Right lobe of liver (tissue), 6 donors: ENCODE measurements at regions not wholly inside any gene's neighbourhood (a gene's known extent, or its start where the extent isn't known, plus 50 kb on each side); places are given as distances from the start of the nearest gene placed in this dataset.

Experiments
- ATAC-seq, 4 donors: fragments of 200-7000 bp; cut with Tn5 transposase; one replicate each; pipeline ENCODE4 v1.9.1; 2020; ENCODE audit warnings: mild to moderate bottlenecking in 4 of 4, moderate library complexity in 4 of 4
- DNase-seq, 3 donors: peaks; one replicate each; pipeline ENCODE4 v3.0.0-alpha.2; 2020
- H3K27ac ChIP-seq, 3 donors: fragments of 200-600 bp; one replicate each; pipeline ENCODE4 v1.8.0; 2022
- H3K27me3 ChIP-seq, 2 donors: fragments of 200-600 bp; one replicate each; pipeline ENCODE4 v1.8.0; 2022
- H3K36me3 ChIP-seq, 4 donors: fragments of 200-600 bp; sonication (generic) in 1 of 4; one replicate each; pipeline versions ENCODE4 v1.5.1 to v1.8.0; 2017 to 2022; ENCODE audit warnings: control low read depth in 1 of 4
- H3K4me1 ChIP-seq, 4 donors: fragments of 200-600 bp; sonication (generic) in 1 of 4; one replicate each; pipeline versions ENCODE4 v1.5.1 to v1.8.0; 2017 to 2022; ENCODE audit warnings: control low read depth in 1 of 4
- H3K4me3 ChIP-seq, 3 donors: fragments of 200-600 bp; one replicate each; pipeline ENCODE4 v1.8.0; 2022
- H3K9me3 ChIP-seq, 4 donors: fragments of 200-600 bp; sonication (generic) in 1 of 4; one replicate each; pipeline versions ENCODE4 v1.5.1 to v1.8.0; 2017 to 2022; ENCODE audit warnings: control low read depth in 1 of 4
- POLR2A ChIP-seq: fragments of 450-650 bp; IDR thresholded peaks from one replicate; pipeline ENCODE4 v1.6.1; 2017; ENCODE audit warnings: antibody characterized with exemption, mild to moderate bottlenecking
- WGBS: methylation state at CpG from one replicate; pipeline ENCODE4 v1.1.6; 2018; ENCODE audit warnings: low coverage, low lambda C conversion rate; ENCODE audit not compliant: insufficient coverage; ENCODE audit errors: missing lambda C conversion rate; 5-methylcytosine and 5-hydroxymethylcytosine counted together
- intact Hi-C, 2 donors: fragments of 100-400 bp; cut with DNase I; formaldehyde crosslinking; loops; one replicate each; pipeline versions ENCODE4 v1.11.2 to v1.14.1; 2022
- TF ChIP-seq, protein P1 (sequence below), 4 donors: fragments of 200-600 bp in 3 of 4; fragments of 450-650 bp in 1 of 4; IDR thresholded peaks; one replicate each; pipeline versions ENCODE4 v1.5.1 to v1.8.0; 2016 to 2022; ENCODE audit warnings: antibody characterized with exemption in 4 of 4, mild to moderate bottlenecking in 2 of 4
- donor health status: DM: no; HTN: yes; CAD: no.
- donor health status: DM: no; HTN: no; CAD: no.
- donor health status: DM: no; HTN: no; CAD: no.
- donor health status: DM: no; HTN: yes; CAD: no.
- donor health status: DM: no; HTN: yes; CAD: no.

DNA sequence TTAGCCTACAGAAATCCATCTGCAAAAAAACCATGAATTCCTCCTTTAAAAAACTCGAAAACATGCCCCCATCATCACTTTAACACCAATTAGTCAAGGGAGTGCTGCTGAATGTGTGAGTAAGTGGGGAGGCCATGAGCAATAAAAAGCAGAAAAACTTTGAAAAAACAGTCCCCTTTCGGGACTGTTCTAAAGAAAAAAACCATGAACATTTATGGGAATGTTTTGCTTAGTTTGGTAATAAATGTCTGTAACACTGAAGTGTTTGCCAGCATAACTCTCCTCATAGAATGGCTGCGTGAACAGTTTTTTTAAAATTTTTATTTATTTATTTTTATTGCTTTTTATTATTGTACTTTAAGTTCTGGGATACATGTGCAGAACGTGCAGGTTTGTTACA lies 99.4 kb upstream of the TARS1 start:
- DNase-seq (no peak), ATAC-seq (no peak)
- Histone ChIP-seq H3K27ac (no peak overlapping the region), H3K4me3 (no peak overlapping the region), H3K4me1 (peaks cover 0 to 6% (median 0%) of the 10 kb centered on the region in 4 donors), H3K36me3 (no peaks in the 10 kb centered on the region), H3K9me3 (no peaks in the 10 kb centered on the region), H3K27me3 (no peaks in the 10 kb centered on the region)
- no peak for TF ChIP-seq POLR2A
- TF ChIP-seq, protein P1, sequence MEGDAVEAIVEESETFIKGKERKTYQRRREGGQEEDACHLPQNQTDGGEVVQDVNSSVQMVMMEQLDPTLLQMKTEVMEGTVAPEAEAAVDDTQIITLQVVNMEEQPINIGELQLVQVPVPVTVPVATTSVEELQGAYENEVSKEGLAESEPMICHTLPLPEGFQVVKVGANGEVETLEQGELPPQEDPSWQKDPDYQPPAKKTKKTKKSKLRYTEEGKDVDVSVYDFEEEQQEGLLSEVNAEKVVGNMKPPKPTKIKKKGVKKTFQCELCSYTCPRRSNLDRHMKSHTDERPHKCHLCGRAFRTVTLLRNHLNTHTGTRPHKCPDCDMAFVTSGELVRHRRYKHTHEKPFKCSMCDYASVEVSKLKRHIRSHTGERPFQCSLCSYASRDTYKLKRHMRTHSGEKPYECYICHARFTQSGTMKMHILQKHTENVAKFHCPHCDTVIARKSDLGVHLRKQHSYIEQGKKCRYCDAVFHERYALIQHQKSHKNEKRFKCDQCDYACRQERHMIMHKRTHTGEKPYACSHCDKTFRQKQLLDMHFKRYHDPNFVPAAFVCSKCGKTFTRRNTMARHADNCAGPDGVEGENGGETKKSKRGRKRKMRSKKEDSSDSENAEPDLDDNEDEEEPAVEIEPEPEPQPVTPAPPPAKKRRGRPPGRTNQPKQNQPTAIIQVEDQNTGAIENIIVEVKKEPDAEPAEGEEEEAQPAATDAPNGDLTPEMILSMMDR (IDR thresholded peaks at IDR 0.05): no peak
- intact Hi-C loops: no loop called here
- WGBS: 81% methylated on average over 3 of the region's 4 CpGs

DNA sequence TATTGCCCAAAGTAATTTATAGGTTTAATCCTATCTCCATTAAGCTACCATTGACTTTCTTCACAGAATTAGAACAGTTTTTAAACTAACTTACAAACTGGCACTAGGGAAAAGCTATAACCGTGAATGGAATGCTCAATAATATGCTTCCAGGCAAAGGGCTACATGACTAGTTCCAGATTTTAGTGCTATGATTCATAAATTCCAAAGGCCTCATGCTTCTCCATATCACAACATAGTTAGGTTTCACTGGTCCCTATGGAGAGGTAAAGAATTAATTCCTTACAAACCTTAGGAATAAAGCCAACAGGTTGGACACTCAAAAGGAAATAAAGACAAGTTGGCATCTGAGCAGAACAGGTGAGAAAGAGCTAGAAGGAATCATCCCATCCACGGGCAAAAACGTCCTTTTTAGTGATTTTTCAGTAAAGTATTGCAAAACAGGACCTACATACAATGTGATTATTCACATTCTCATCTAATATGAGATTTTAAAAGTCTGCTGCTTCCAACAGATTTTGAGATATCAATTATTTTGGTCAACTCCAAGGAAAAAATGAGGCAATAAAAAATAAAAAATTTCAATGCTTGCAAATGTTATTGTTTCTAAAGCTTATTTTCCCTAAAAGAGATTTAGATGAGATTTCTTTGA lies 97.0 kb upstream of the TARS1 start:
- Histone ChIP-seq H3K4me3 (no peak overlapping the region), H3K4me1 (no peaks in the 10 kb centered on the region), H3K27me3 (no peaks in the 10 kb centered on the region), H3K36me3 (no peaks in the 10 kb centered on the region), H3K27ac (no peak overlapping the region), H3K9me3 (no peaks in the 10 kb centered on the region)
- DNase-seq (no peak), ATAC-seq (no peak)
- intact Hi-C loops: no loop called here
- no peak for TF ChIP-seq POLR2A
- TF ChIP-seq, protein P1 (IDR thresholded peaks at IDR 0.05): no peak
- WGBS: 45% methylated on average over 3 of the region's 3 CpGs

DNA sequence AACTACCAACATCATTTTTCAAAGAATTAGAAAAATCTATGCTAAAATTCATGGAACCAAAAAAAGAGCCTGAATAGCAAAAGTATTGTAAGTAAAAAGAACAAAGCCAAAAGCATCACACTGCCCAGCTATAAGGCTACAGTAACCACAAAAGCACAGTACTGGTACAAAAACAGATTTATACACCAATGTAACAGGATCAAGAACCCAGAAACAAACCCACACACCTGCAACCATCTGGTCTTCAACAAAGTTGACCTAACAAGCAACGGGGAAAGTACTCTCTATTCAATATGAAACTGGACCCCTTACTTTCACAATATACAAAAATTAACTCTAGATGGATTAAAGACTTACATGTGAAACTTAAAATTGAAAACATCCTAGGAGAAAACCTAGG lies 94.2 kb upstream of the TARS1 start:
- DNase-seq: no peak
- TF ChIP-seq, protein P1 (IDR thresholded peaks at IDR 0.05): no peak
- TF ChIP-seq POLR2A: no peak

DNA sequence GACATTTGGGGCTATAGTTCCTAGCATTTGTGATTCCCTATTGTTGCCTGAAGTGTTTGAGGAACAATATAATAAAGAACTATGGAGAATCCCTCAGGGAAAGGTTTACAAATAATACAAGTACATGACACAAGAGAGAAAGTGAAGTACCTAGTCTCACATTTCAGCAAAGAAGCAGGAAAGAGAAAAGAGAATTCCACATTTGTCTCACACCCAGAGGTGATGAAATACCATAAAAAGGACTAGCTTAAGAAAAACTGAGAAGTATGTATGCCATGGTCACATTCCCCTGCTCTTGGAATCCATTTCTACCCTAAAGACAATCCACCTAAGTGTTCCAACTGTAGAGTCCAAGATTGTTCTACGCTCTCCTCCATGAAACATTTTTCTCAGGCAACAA lies 79.0 kb upstream of the TARS1 start:
- DNase-seq (no peak), ATAC-seq (no peak)
- no peaks in the 10 kb centered on the region for H3K27me3 ChIP-seq
- TF ChIP-seq POLR2A: no peak
- TF ChIP-seq, protein P1 (IDR thresholded peaks at IDR 0.05): no peak
- no peaks in the 10 kb centered on the region for H3K9me3 ChIP-seq
- intact Hi-C loops: no loop called here
- H3K36me3 ChIP-seq: no peaks in the 10 kb centered on the region
- WGBS: 89% methylated on average over 1 of the region's 1 CpG
- H3K4me3 ChIP-seq: no peak overlapping the region
- H3K4me1 ChIP-seq: no peaks in the 10 kb centered on the region
- no peak overlapping the region for H3K27ac ChIP-seq

More for the DNA sequence above, 94.2 kb upstream of the TARS1 start:
- Histone ChIP-seq H3K36me3 (no peaks in the 10 kb centered on the region), H3K27ac (no peak overlapping the region), H3K4me1 (no peaks in the 10 kb centered on the region), H3K9me3 (no peaks in the 10 kb centered on the region), H3K4me3 (no peak overlapping the region), H3K27me3 (no peaks in the 10 kb centered on the region)
- intact Hi-C loops: no loop called here
- ATAC-seq: no peak
- WGBS: 73% methylated on average over 1 of the region's 1 CpG
